ENCODE measurements at regions not wholly inside any gene's neighbourhood (a gene's known extent, or its start where the extent isn't known, plus 50 kb on each side); places are given as distances from the start of the nearest gene placed in this dataset.

DNA sequence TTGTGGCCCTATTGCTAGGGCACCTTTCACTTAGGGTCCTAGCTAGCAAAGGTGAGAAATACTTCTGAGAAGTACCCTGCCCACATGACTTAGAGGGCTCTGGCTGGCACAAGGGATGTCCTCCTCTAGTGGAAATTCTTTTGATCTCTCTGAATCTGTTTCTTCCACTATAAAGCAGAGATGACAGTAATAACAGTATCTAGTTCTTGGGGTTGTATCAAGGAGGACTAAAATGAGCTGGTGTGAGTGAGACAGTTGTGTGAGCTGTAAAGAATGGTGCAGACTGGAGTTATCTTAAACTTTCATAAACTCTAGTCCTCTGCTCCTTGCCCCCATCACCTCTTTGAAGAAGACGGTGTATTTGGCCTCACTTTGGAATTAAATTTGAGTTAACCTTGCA, 157.8 kb upstream of the PLET1 start:
- no TSS peak for BruUV-seq (replicated peaks)
- Histone ChIP-seq H3K27ac (ENCODE audit: extremely low read length, insufficient read depth, low read length) (no peak overlapping the region), H3K9me3 (ENCODE audit: low read length) (peaks cover 6% of the 10 kb centered on the region; the same call in 1 of the 2 replicates), H3K4me3 (replicated peaks in 1 of 3; ENCODE audit: insufficient read depth in 1 of 3, low read depth in 2 of 3, low read length in 3 of 3) (no peak overlapping the region), H3K4me1 (ENCODE audit: insufficient read depth, low read length) (no peaks in the 10 kb centered on the region), H3K79me2 (ENCODE audit: insufficient read depth, low read length) (no peaks in the 10 kb centered on the region), H3K36me3 (replicated peaks in 1 of 2; ENCODE audit: control insufficient read depth in 1 of 2, insufficient read depth in 2 of 2, low read length in 2 of 2) (no peaks in the 10 kb centered on the region), H3K4me2 (ENCODE audit: low read depth, low read length) (no peak overlapping the region), H3K9ac (ENCODE audit: insufficient read depth, low read depth, low read length) (no peak overlapping the region), H3K27me3 (ENCODE audit: control insufficient read depth in 1 of 2, insufficient read depth in 2 of 2, low read length in 2 of 2) (no peaks in the 10 kb centered on the region), H2AFZ (ENCODE audit: low read length) (no peak overlapping the region), H4K20me1 (ENCODE audit: insufficient read depth, low read length) (no peaks in the 10 kb centered on the region)
- intact Hi-C loops (cut with micrococcal nuclease; ENCODE audit: unreplicated experiment), result no loop called here
- POLR2A ChIA-PET, result no interaction called here
- CTCF ChIA-PET (ENCODE audit: low intra/inter-chr PET ratio, low total read pairs), result no interaction called here
- in situ Hi-C loops (cut with HindIII; ENCODE audit: extremely low pct_ligation_motif_present, low pct_unique_long_range_greater_than_20kb), result no loop called here
- DNase-seq (ENCODE audit: low spot score) (no peak), FAIRE-seq (no peak), ATAC-seq (no peak)
- WGBS (ENCODE audit: low lambda C conversion rate), result 0% methylated on average over 1 of the region's 1 CpG
- no peak for TF ChIP-seq SALL2 (CRISPR knock-in tag; IDR thresholded peaks at IDR 0.05)
- no peak for TF ChIP-seq MTA3 (CRISPR knock-in tag; IDR thresholded peaks at IDR 0.05)

DNA sequence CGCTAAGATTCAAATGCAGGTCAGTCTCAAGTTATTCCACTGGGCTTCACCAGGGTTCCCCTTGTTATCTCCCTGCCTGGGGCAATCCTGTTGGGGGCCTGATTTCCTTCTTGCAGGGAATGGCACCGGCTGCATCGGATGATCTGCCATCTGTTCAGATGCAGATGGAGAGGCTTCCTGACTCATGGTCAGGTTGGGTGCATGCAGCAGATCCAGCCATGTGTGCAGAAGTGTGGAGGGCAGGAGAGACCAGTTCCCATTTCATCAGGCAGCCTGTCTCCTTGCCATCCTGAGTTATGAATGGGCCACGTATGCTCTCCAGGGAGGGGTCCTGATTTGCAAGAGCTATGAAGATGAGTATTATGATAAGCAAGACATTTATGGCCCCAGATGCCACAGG, 161.2 kb upstream of the PLET1 start:
- in situ Hi-C loops (cut with HindIII; ENCODE audit: extremely low pct_ligation_motif_present, low pct_unique_long_range_greater_than_20kb), result no loop called here
- CTCF ChIA-PET (ENCODE audit: low intra/inter-chr PET ratio, low total read pairs), result no interaction called here
- no peak for ATAC-seq

More for the DNA sequence above, 161.2 kb upstream of the PLET1 start:
- FAIRE-seq, result no peak
- no peak for DNase-seq (ENCODE audit: low spot score)
- H3K4me2 ChIP-seq (ENCODE audit: low read depth, low read length), result no peak overlapping the region
- no peak overlapping the region for H3K27ac ChIP-seq (ENCODE audit: extremely low read length, insufficient read depth, low read length)
- H3K27me3 ChIP-seq (ENCODE audit: control insufficient read depth in 1 of 2, insufficient read depth in 2 of 2, low read length in 2 of 2), result no peaks in the 10 kb centered on the region; a peak in 1 of 5 replicates
- intact Hi-C loops (cut with micrococcal nuclease; ENCODE audit: unreplicated experiment), result no loop called here
- H3K9me3 ChIP-seq (ENCODE audit: low read length), result no peaks in the 10 kb centered on the region
- no peaks in the 10 kb centered on the region for H4K20me1 ChIP-seq (ENCODE audit: insufficient read depth, low read length)
- no peaks in the 10 kb centered on the region for H3K36me3 ChIP-seq (replicated peaks in 1 of 2; ENCODE audit: control insufficient read depth in 1 of 2, insufficient read depth in 2 of 2, low read length in 2 of 2)
- POLR2A ChIA-PET, result no interaction called here
- no peak overlapping the region for H3K4me3 ChIP-seq (replicated peaks in 1 of 3; ENCODE audit: insufficient read depth in 1 of 3, low read depth in 2 of 3, low read length in 3 of 3)
- TF ChIP-seq ZNF296 (CRISPR knock-in tag; conservative IDR thresholded peaks at IDR 0.05) (no peak), ATF3 (CRISPR knock-in tag; IDR thresholded peaks at IDR 0.05) (no peak), MAFG (CRISPR knock-in tag; IDR thresholded peaks at IDR 0.05) (no peak), ZNF281 (CRISPR knock-in tag; IDR thresholded peaks at IDR 0.05; ENCODE audit: borderline replicate concordance) (no peak), ZNF607 (CRISPR knock-in tag; IDR thresholded peaks at IDR 0.05; ENCODE audit: borderline replicate concordance) (no peak), SMARCC2 (IDR thresholded peaks at IDR 0.05) (no peak)
- TF ChIP-seq, protein P1, sequence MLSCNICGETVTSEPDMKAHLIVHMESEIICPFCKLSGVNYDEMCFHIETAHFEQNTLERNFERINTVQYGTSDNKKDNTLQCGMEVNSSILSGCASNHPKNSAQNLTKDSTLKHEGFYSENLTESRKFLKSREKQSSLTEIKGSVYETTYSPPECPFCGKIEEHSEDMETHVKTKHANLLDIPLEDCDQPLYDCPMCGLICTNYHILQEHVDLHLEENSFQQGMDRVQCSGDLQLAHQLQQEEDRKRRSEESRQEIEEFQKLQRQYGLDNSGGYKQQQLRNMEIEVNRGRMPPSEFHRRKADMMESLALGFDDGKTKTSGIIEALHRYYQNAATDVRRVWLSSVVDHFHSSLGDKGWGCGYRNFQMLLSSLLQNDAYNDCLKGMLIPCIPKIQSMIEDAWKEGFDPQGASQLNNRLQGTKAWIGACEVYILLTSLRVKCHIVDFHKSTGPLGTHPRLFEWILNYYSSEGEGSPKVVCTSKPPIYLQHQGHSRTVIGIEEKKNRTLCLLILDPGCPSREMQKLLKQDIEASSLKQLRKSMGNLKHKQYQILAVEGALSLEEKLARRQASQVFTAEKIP (CRISPR knock-in tag; IDR thresholded peaks at IDR 0.05; ENCODE audit: borderline replicate concordance), result no peak
- no peak overlapping the region for H3K9ac ChIP-seq (ENCODE audit: insufficient read depth, low read depth, low read length)
- no peaks in the 10 kb centered on the region for H3K79me2 ChIP-seq (ENCODE audit: insufficient read depth, low read length)
- H2AFZ ChIP-seq (ENCODE audit: low read length), result no peak overlapping the region
- WGBS (ENCODE audit: low lambda C conversion rate), result 0% methylated on average over 1 of the region's 4 CpGs
- no peaks in the 10 kb centered on the region for H3K4me1 ChIP-seq (ENCODE audit: insufficient read depth, low read length)
- BruUV-seq (replicated peaks), result no TSS peak

Measured in HepG2 (cell line).